ENCODE measurements at regions not wholly inside any gene's neighbourhood (a gene's known extent, or its start where the extent isn't known, plus 50 kb on each side); places are given as distances from the start of the nearest gene placed in this dataset.

- Histone ChIP-seq H3K79me2 (ENCODE audit: insufficient read depth, low read length) (no peaks in the 10 kb centered on the region), H3K4me3 (ENCODE audit: insufficient read depth, low read length) (no peak overlapping the region), H4K20me1 (ENCODE audit: insufficient read depth, low read length) (no peaks in the 10 kb centered on the region), H3K4me1 (ENCODE audit: insufficient read depth, low read length) (no peaks in the 10 kb centered on the region), H3K9me3 (ENCODE audit: low read depth, low read length) (peaks cover 5% of the 10 kb centered on the region), H3K36me3 (ENCODE audit: insufficient read depth, low read length) (no peaks in the 10 kb centered on the region), H3K27me3 (ENCODE audit: insufficient read depth, low read length) (no peaks in the 10 kb centered on the region), H3K4me2 (ENCODE audit: insufficient read depth, low read length) (no peak overlapping the region), H2AFZ (ENCODE audit: low read length) (no peak overlapping the region), H3K27ac (ENCODE audit: low read depth, low read length) (no peak overlapping the region)
- DNase-seq (ENCODE audit: insufficient read length, low spot score, missing footprints), result peak; percentile 14
- no peak for TF ChIP-seq CTCF (IDR thresholded peaks at IDR 0.05; ENCODE audit: extremely low read depth, low read depth, low read length)
Measured at GRCh38 chr3:182325213-182325950, 467.9 kb upstream of the ATP11B start.

GRCh38 chr3:182327196-182327681, 466.1 kb upstream of the ATP11B start:
- Histone ChIP-seq H2AFZ (ENCODE audit: low read length) (no peak overlapping the region), H3K27ac (ENCODE audit: low read depth, low read length) (no peak overlapping the region), H3K36me3 (ENCODE audit: insufficient read depth, low read length) (no peaks in the 10 kb centered on the region), H3K4me3 (ENCODE audit: insufficient read depth, low read length) (no peak overlapping the region), H3K4me1 (ENCODE audit: insufficient read depth, low read length) (no peaks in the 10 kb centered on the region), H4K20me1 (ENCODE audit: insufficient read depth, low read length) (no peaks in the 10 kb centered on the region), H3K4me2 (ENCODE audit: insufficient read depth, low read length) (no peak overlapping the region), H3K9me3 (ENCODE audit: low read depth, low read length) (peaks cover 5% of the 10 kb centered on the region), H3K27me3 (ENCODE audit: insufficient read depth, low read length) (no peaks in the 10 kb centered on the region), H3K79me2 (ENCODE audit: insufficient read depth, low read length) (no peaks in the 10 kb centered on the region)
- DNase-seq (ENCODE audit: insufficient read length, low spot score, missing footprints), result no peak
- TF ChIP-seq CTCF (IDR thresholded peaks at IDR 0.05; ENCODE audit: extremely low read depth, low read depth, low read length), result no peak

- Histone ChIP-seq H3K79me2 (ENCODE audit: insufficient read depth, low read length) (no peaks in the 10 kb centered on the region), H4K20me1 (ENCODE audit: insufficient read depth, low read length) (no peaks in the 10 kb centered on the region), H3K4me3 (ENCODE audit: insufficient read depth, low read length) (no peak overlapping the region), H3K27me3 (ENCODE audit: insufficient read depth, low read length) (no peaks in the 10 kb centered on the region), H3K4me2 (ENCODE audit: insufficient read depth, low read length) (no peak overlapping the region), H3K9me3 (ENCODE audit: low read depth, low read length) (peaks cover 5% of the 10 kb centered on the region), H2AFZ (ENCODE audit: low read length) (no peak overlapping the region), H3K27ac (ENCODE audit: low read depth, low read length) (no peak overlapping the region), H3K4me1 (ENCODE audit: insufficient read depth, low read length) (no peaks in the 10 kb centered on the region), H3K36me3 (ENCODE audit: insufficient read depth, low read length) (no peaks in the 10 kb centered on the region)
- no peak for TF ChIP-seq CTCF (IDR thresholded peaks at IDR 0.05; ENCODE audit: extremely low read depth, low read depth, low read length)
- no peak for DNase-seq (ENCODE audit: insufficient read length, low spot score, missing footprints)
Measured at GRCh38 chr3:182330646-182331045, 462.7 kb upstream of the ATP11B start.

GRCh38 chr3:182331341-182331740, 462.0 kb upstream of the ATP11B start:
- Histone ChIP-seq H3K9me3 (ENCODE audit: low read depth, low read length) (peaks cover 5% of the 10 kb centered on the region), H2AFZ (ENCODE audit: low read length) (no peak overlapping the region), H3K79me2 (ENCODE audit: insufficient read depth, low read length) (no peaks in the 10 kb centered on the region), H3K4me1 (ENCODE audit: insufficient read depth, low read length) (no peaks in the 10 kb centered on the region), H3K4me3 (ENCODE audit: insufficient read depth, low read length) (no peak overlapping the region), H3K4me2 (ENCODE audit: insufficient read depth, low read length) (no peak overlapping the region), H3K36me3 (ENCODE audit: insufficient read depth, low read length) (no peaks in the 10 kb centered on the region), H3K27ac (ENCODE audit: low read depth, low read length) (no peak overlapping the region), H3K27me3 (ENCODE audit: insufficient read depth, low read length) (no peaks in the 10 kb centered on the region), H4K20me1 (ENCODE audit: insufficient read depth, low read length) (no peaks in the 10 kb centered on the region)
- no peak for DNase-seq (ENCODE audit: insufficient read length, low spot score, missing footprints)
- TF ChIP-seq CTCF (IDR thresholded peaks at IDR 0.05; ENCODE audit: extremely low read depth, low read depth, low read length), result no peak
